Activated T-cell treated with anti-CD3 and anti-CD28 coated beads, Interleukin-2, amount 50 U/mL, for 24 hours (primary cell): ENCODE measurements at regions not wholly inside any gene's neighbourhood (a gene's known extent, or its start where the extent isn't known, plus 50 kb on each side); places are given as distances from the start of the nearest gene placed in this dataset.

ENCODE experiments used
- DNase-seq: peaks from one replicate; pipeline ENCODE4 v3.0.0-alpha.2; 2020
- H3K27ac Mint-ChIP-seq: 2 replicates; pipeline ENCODE4 v1.8.0; 2020; ENCODE audit warnings: mild to moderate bottlenecking, mixed read lengths
- H3K27me3 Mint-ChIP-seq: 2 replicates; pipeline ENCODE4 v1.8.0; 2020; ENCODE audit warnings: mixed read lengths
- H3K36me3 Mint-ChIP-seq: 2 replicates; pipeline ENCODE4 v1.8.0; 2020; ENCODE audit warnings: low read depth, mixed read lengths
- H3K4me1 Mint-ChIP-seq: 2 replicates; pipeline ENCODE4 v1.8.0; 2020; ENCODE audit warnings: low read depth, mixed read lengths
- H3K4me3 Mint-ChIP-seq: 2 replicates; pipeline ENCODE4 v1.8.0; 2020; ENCODE audit warnings: mild to moderate bottlenecking, moderate library complexity, mixed read lengths
- H3K9me3 Mint-ChIP-seq: 2 replicates; pipeline ENCODE4 v1.8.0; 2020; ENCODE audit warnings: mixed read lengths

GRCh38 chr1:60972841-60973364 lies 109.5 kb upstream of the NFIA start:
- no peaks in the 10 kb centered on the region for H3K4me1 Mint-ChIP-seq
- H3K4me3 Mint-ChIP-seq = no peak overlapping the region
- H3K36me3 Mint-ChIP-seq = no peaks in the 10 kb centered on the region
- peaks cover 24% of the 10 kb centered on the region for H3K27me3 Mint-ChIP-seq
- H3K9me3 Mint-ChIP-seq = no peaks in the 10 kb centered on the region
- H3K27ac Mint-ChIP-seq = no peak overlapping the region
- no peak for DNase-seq

GRCh38 chr1:60971330-60971729 lies 111.0 kb upstream of the NFIA start:
- DNase-seq = no peak

GRCh38 chr1:60969971-60970509 lies 112.3 kb upstream of the NFIA start:
- Mint-ChIP-seq H3K4me3 (no peak overlapping the region), H3K36me3 (no peaks in the 10 kb centered on the region), H3K27ac (no peak overlapping the region), H3K9me3 (peaks cover 17% of the 10 kb centered on the region), H3K27me3 (peaks cover 35% of the 10 kb centered on the region), H3K4me1 (no peaks in the 10 kb centered on the region)
- DNase-seq = no peak

More at GRCh38 chr1:60971330-60971729, 111.0 kb upstream of the NFIA start:
- Mint-ChIP-seq H3K4me3 (no peak overlapping the region), H3K27me3 (peaks cover 35% of the 10 kb centered on the region), H3K9me3 (peaks cover 12% of the 10 kb centered on the region), H3K4me1 (no peaks in the 10 kb centered on the region), H3K36me3 (no peaks in the 10 kb centered on the region), H3K27ac (no peak overlapping the region)

- Mint-ChIP-seq H3K9me3 (peaks cover 23% of the 10 kb centered on the region), H3K27ac (no peak overlapping the region), H3K36me3 (no peaks in the 10 kb centered on the region), H3K27me3 (peaks cover 54% of the 10 kb centered on the region), H3K4me1 (no peaks in the 10 kb centered on the region), H3K4me3 (no peak overlapping the region)
- no peak for DNase-seq
Observed at GRCh38 chr1:60965280-60965854, 117.0 kb upstream of the NFIA start.

- Mint-ChIP-seq H3K27me3 (peaks cover 39% of the 10 kb centered on the region), H3K4me1 (no peaks in the 10 kb centered on the region), H3K36me3 (no peaks in the 10 kb centered on the region), H3K4me3 (no peak overlapping the region), H3K27ac (no peak overlapping the region), H3K9me3 (peaks cover 23% of the 10 kb centered on the region)
- DNase-seq = no peak
Observed at GRCh38 chr1:60963167-60963940, 119.0 kb upstream of the NFIA start.

- H3K36me3 Mint-ChIP-seq = no peaks in the 10 kb centered on the region
- H3K9me3 Mint-ChIP-seq = peaks cover 11% of the 10 kb centered on the region
- peaks cover 32% of the 10 kb centered on the region for H3K27me3 Mint-ChIP-seq
- no peak overlapping the region for H3K27ac Mint-ChIP-seq
- no peaks in the 10 kb centered on the region for H3K4me1 Mint-ChIP-seq
- DNase-seq = no peak
- H3K4me3 Mint-ChIP-seq = no peak overlapping the region
Observed at GRCh38 chr1:60960891-60961461, 121.4 kb upstream of the NFIA start.

- no peak for DNase-seq
- H3K9me3 Mint-ChIP-seq = peaks cover 5% of the 10 kb centered on the region
- no peaks in the 10 kb centered on the region for H3K4me1 Mint-ChIP-seq
- peaks cover 34% of the 10 kb centered on the region for H3K27me3 Mint-ChIP-seq
- no peak overlapping the region for H3K27ac Mint-ChIP-seq
- no peaks in the 10 kb centered on the region for H3K36me3 Mint-ChIP-seq
- no peak overlapping the region for H3K4me3 Mint-ChIP-seq
Observed at GRCh38 chr1:60959701-60960100, 122.7 kb upstream of the NFIA start.

GRCh38 chr1:60958001-60958400 lies 124.4 kb upstream of the NFIA start:
- no peak overlapping the region for H3K4me3 Mint-ChIP-seq
- no peak overlapping the region for H3K27ac Mint-ChIP-seq
- no peak for DNase-seq
- no peaks in the 10 kb centered on the region for H3K4me1 Mint-ChIP-seq
- H3K27me3 Mint-ChIP-seq = peaks cover 29% of the 10 kb centered on the region
- H3K36me3 Mint-ChIP-seq = no peaks in the 10 kb centered on the region
- H3K9me3 Mint-ChIP-seq = no peaks in the 10 kb centered on the region

- H3K27me3 Mint-ChIP-seq = peaks cover 30% of the 10 kb centered on the region
- H3K27ac Mint-ChIP-seq = no peak overlapping the region
- H3K36me3 Mint-ChIP-seq = no peaks in the 10 kb centered on the region
- no peak overlapping the region for H3K4me3 Mint-ChIP-seq
- DNase-seq = no peak
- no peaks in the 10 kb centered on the region for H3K4me1 Mint-ChIP-seq
- H3K9me3 Mint-ChIP-seq = no peaks in the 10 kb centered on the region
Observed at GRCh38 chr1:60956520-60956919, 125.8 kb upstream of the NFIA start.

- Mint-ChIP-seq H3K36me3 (no peaks in the 10 kb centered on the region), H3K9me3 (no peaks in the 10 kb centered on the region), H3K4me3 (no peak overlapping the region), H3K4me1 (peaks cover 2% of the 10 kb centered on the region), H3K27ac (no peak overlapping the region), H3K27me3 (peaks cover 53% of the 10 kb centered on the region)
- DNase-seq = no peak
Observed at GRCh38 chr1:60952612-60953111, 129.7 kb upstream of the NFIA start.

GRCh38 chr1:60950224-60951063 lies 131.9 kb upstream of the NFIA start:
- Mint-ChIP-seq H3K27me3 (peaks cover 46% of the 10 kb centered on the region), H3K4me3 (no peak overlapping the region), H3K4me1 (peaks cover 2% of the 10 kb centered on the region), H3K9me3 (no peaks in the 10 kb centered on the region), H3K36me3 (no peaks in the 10 kb centered on the region), H3K27ac (no peak overlapping the region)
- DNase-seq = no peak

GRCh38 chr1:60949826-60950197 lies 132.5 kb upstream of the NFIA start:
- no peak overlapping the region for H3K4me3 Mint-ChIP-seq
- H3K9me3 Mint-ChIP-seq = no peaks in the 10 kb centered on the region

GRCh38 chr1:60949154-60949825 lies 133.1 kb upstream of the NFIA start:
- H3K4me3 Mint-ChIP-seq = no peak overlapping the region
- no peaks in the 10 kb centered on the region for H3K9me3 Mint-ChIP-seq
- H3K27ac Mint-ChIP-seq = no peak overlapping the region
- DNase-seq = no peak
- H3K36me3 Mint-ChIP-seq = no peaks in the 10 kb centered on the region
- peaks cover 2% of the 10 kb centered on the region for H3K4me1 Mint-ChIP-seq
- H3K27me3 Mint-ChIP-seq = peaks cover 41% of the 10 kb centered on the region

More at GRCh38 chr1:60949826-60950197, 132.5 kb upstream of the NFIA start:
- H3K27ac Mint-ChIP-seq = no peak overlapping the region
- H3K4me1 Mint-ChIP-seq = peaks cover 2% of the 10 kb centered on the region
- no peak for DNase-seq
- peaks cover 44% of the 10 kb centered on the region for H3K27me3 Mint-ChIP-seq
- no peaks in the 10 kb centered on the region for H3K36me3 Mint-ChIP-seq
